ENCODE measurements at regions not wholly inside any gene's neighbourhood (a gene's known extent, or its start where the extent isn't known, plus 50 kb on each side); places are given as distances from the start of the nearest gene placed in this dataset.

DNA sequence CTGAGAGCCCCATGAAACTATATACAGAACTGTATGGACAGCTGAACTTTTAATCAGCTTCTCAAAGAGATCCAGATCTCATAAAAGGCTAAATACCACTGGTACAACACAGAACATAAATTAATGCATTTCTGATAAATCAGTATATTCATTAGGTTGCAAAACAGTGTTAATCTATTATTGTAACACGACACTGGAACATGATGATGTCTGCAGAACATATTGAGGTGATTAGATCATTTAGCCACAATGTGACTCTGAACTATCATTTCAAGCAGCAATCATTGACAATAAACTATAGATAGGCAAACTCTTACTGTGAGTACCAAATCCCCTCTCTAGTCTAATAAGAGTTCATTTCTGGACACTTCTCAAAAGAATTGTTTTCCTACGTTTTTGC is 50.3 kb downstream of the GASK1B start:
- TF ChIP-seq, protein P1, sequence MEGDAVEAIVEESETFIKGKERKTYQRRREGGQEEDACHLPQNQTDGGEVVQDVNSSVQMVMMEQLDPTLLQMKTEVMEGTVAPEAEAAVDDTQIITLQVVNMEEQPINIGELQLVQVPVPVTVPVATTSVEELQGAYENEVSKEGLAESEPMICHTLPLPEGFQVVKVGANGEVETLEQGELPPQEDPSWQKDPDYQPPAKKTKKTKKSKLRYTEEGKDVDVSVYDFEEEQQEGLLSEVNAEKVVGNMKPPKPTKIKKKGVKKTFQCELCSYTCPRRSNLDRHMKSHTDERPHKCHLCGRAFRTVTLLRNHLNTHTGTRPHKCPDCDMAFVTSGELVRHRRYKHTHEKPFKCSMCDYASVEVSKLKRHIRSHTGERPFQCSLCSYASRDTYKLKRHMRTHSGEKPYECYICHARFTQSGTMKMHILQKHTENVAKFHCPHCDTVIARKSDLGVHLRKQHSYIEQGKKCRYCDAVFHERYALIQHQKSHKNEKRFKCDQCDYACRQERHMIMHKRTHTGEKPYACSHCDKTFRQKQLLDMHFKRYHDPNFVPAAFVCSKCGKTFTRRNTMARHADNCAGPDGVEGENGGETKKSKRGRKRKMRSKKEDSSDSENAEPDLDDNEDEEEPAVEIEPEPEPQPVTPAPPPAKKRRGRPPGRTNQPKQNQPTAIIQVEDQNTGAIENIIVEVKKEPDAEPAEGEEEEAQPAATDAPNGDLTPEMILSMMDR (conservative IDR thresholded peaks at IDR 0.05; ENCODE audit: low read length), result no peak
- TF ChIP-seq EZH2phosphoT487 (IDR thresholded peaks at IDR 0.05; ENCODE audit: borderline replicate concordance), result no peak

Data from Loucy (cell line).